ENCODE measurements at regions not wholly inside any gene's neighbourhood (a gene's known extent, or its start where the extent isn't known, plus 50 kb on each side); places are given as distances from the start of the nearest gene placed in this dataset.

GRCh38 chr19:28544451-28545261 lies 668.3 kb downstream of the UQCRFS1 start:
- TF ChIP-seq, protein P1, sequence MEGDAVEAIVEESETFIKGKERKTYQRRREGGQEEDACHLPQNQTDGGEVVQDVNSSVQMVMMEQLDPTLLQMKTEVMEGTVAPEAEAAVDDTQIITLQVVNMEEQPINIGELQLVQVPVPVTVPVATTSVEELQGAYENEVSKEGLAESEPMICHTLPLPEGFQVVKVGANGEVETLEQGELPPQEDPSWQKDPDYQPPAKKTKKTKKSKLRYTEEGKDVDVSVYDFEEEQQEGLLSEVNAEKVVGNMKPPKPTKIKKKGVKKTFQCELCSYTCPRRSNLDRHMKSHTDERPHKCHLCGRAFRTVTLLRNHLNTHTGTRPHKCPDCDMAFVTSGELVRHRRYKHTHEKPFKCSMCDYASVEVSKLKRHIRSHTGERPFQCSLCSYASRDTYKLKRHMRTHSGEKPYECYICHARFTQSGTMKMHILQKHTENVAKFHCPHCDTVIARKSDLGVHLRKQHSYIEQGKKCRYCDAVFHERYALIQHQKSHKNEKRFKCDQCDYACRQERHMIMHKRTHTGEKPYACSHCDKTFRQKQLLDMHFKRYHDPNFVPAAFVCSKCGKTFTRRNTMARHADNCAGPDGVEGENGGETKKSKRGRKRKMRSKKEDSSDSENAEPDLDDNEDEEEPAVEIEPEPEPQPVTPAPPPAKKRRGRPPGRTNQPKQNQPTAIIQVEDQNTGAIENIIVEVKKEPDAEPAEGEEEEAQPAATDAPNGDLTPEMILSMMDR (IDR thresholded peaks at IDR 0.05), result no peak
- no peak for TF ChIP-seq HMGXB4 (CRISPR knock-in tag; IDR thresholded peaks at IDR 0.05; ENCODE audit: borderline replicate concordance)
- TF ChIP-seq E2F6 (IDR thresholded peaks at IDR 0.05; ENCODE audit: borderline replicate concordance, low read depth), result no peak
- TF ChIP-seq POLR2A (IDR thresholded peaks at IDR 0.05; ENCODE audit: low read length), result no peak
- no peak for TF ChIP-seq CBX2 (IDR thresholded peaks at IDR 0.05; ENCODE audit: borderline replicate concordance, low read depth)
- no peak for TF ChIP-seq CEBPB (IDR thresholded peaks at IDR 0.05)
- no peak for TF ChIP-seq ZFP36 (IDR thresholded peaks at IDR 0.05; ENCODE audit: borderline replicate concordance, partially characterized antibody)

Data from A549 (cell line).